ENCODE measurements at regions not wholly inside any gene's neighbourhood (a gene's known extent, or its start where the extent isn't known, plus 50 kb on each side); places are given as distances from the start of the nearest gene placed in this dataset.
"Not testable (repeated sequence)": the region's sequence is repeated elsewhere in the genome, so short reads cannot be mapped to it uniquely, and the experiment has no call there.

GRCh38 chr10:27311809-27312208 lies 71.2 kb upstream of the ACBD5 start:
- TF ChIP-seq POLR2A, CTCF (IDR thresholded peaks at IDR 0.05): not testable (repeated sequence)
